B cell (primary cell): ENCODE measurements at regions not wholly inside any gene's neighbourhood (a gene's known extent, or its start where the extent isn't known, plus 50 kb on each side); places are given as distances from the start of the nearest gene placed in this dataset.

ENCODE experiments used
- ATAC-seq: fragments of 200-7000 bp; cut with Tn5 transposase; one replicate; pipeline ENCODE4 v1.10.0; 2021; ENCODE audit warnings: low read depth, mild to moderate bottlenecking, moderate number of reproducible peaks, moderate library complexity
- CTCF ChIA-PET: fragments of 350-600 bp; sonication (Branson Sonifier 250); formaldehyde crosslinking; loops from one replicate; lab custom pipeline; 2021; ENCODE audit warnings: antibody characterized with exemption, inconsistent platforms; lab: Charles Lee
- POLR2A ChIA-PET: fragments of 350-600 bp; sonication (Branson Sonifier 250); formaldehyde crosslinking; loops from one replicate; lab custom pipeline; 2021; ENCODE audit warnings: antibody characterized with exemption; lab: Charles Lee
- DNase-seq: peaks from one replicate; pipeline ENCODE4 v3.0.0; 2013
- H2AFZ ChIP-seq: 2 replicates; pipeline ENCODE4 v1.6.1; 2012; ENCODE audit warnings: mild to moderate bottlenecking, low read depth, low read length; ENCODE audit not compliant: insufficient read depth, poor library complexity, severe bottlenecking
- H3K27ac ChIP-seq, 2 donors: 1 replicate in 1 of 2; 2 replicates in 1 of 2; pipeline ENCODE4 v1.5.1; 2012 to 2013; ENCODE audit warnings: low read length in 2 of 2, mild to moderate bottlenecking in 2 of 2, moderate library complexity in 1 of 2
- H3K27me3 ChIP-seq, 4 experiments: fragments of 200-600 bp in 1 of 4; sonication (generic) in 1 of 4; replicated peaks in 1 of 4; 1 replicate in 2 of 4; 2 replicates in 2 of 4; pipeline versions ENCODE4 v1.6.1 to v1.7.0; 2013 to 2016; ENCODE audit warnings: low read length in 3 of 4, mild to moderate bottlenecking in 2 of 4, mixed read lengths in 1 of 4, moderate library complexity in 1 of 4; ENCODE audit not compliant: insufficient read depth in 4 of 4, control insufficient read depth in 3 of 4; ENCODE audit errors: control extremely low read depth in 1 of 4
- H3K36me3 ChIP-seq, 2 experiments: replicated peaks in 1 of 2; 1 replicate in 1 of 2; 2 replicates in 1 of 2; pipeline versions ENCODE4 v1.6.1 to v1.7.1; 2013; ENCODE audit warnings: low read length in 1 of 2; ENCODE audit not compliant: insufficient read depth in 2 of 2, control insufficient read depth in 1 of 2; ENCODE audit errors: control extremely low read depth in 1 of 2, extremely low read depth in 1 of 2
- H3K4me1 ChIP-seq, 2 donors: fragments of 200-600 bp in 1 of 2; sonication (generic) in 1 of 2; 1 replicate in 1 of 2; 2 replicates in 1 of 2; pipeline versions ENCODE4 v1.5.1 to v1.6.1; 2013 to 2017; ENCODE audit warnings: low read length in 2 of 2; ENCODE audit not compliant: control insufficient read depth in 2 of 2, insufficient read depth in 2 of 2
- H3K4me2 ChIP-seq: replicated peaks from 2 replicates; pipeline ENCODE3; 2012; ENCODE audit warnings: mild to moderate bottlenecking, low read depth, low read length; ENCODE audit not compliant: poor library complexity, severe bottlenecking
- H3K4me3 ChIP-seq, 5 experiments: fragments of 200-600 bp in 1 of 5; sonication (generic) in 1 of 5; 1 replicate in 3 of 5; 2 replicates in 2 of 5; pipeline versions ENCODE4 v1.5.1 to v1.7.0; 2011 to 2016; ENCODE audit warnings: low read length in 4 of 5, mild to moderate bottlenecking in 4 of 5, low read depth in 2 of 5, control low read depth in 1 of 5, moderate library complexity in 1 of 5; ENCODE audit not compliant: insufficient read depth in 1 of 5; ENCODE audit errors: control extremely low read depth in 1 of 5, extremely low read depth in 1 of 5
- H3K79me2 ChIP-seq: fragments of 200-600 bp; sonication (generic); one replicate; pipeline ENCODE4 v1.6.0; 2016; ENCODE audit warnings: low read length; ENCODE audit not compliant: control insufficient read depth, insufficient read depth
- H3K9ac ChIP-seq: fragments of 200-600 bp; sonication (generic); 2 replicates; pipeline ENCODE4 v1.6.1; 2017; ENCODE audit warnings: mild to moderate bottlenecking, low read length, moderate library complexity
- H3K9me3 ChIP-seq, 3 donors: one replicate each; pipeline versions ENCODE4 v1.6.1 to v1.7.1; 2013; ENCODE audit warnings: low read length in 2 of 3; ENCODE audit not compliant: control insufficient read depth in 2 of 3, insufficient read depth in 1 of 3; ENCODE audit errors: control extremely low read depth in 1 of 3
- H4K20me1 ChIP-seq: 2 replicates; pipeline ENCODE4 v1.6.0; 2012; ENCODE audit warnings: mild to moderate bottlenecking, low read length; ENCODE audit not compliant: insufficient read depth, control insufficient read depth, poor library complexity, severe bottlenecking
- H3K27ac Mint-ChIP-seq: one replicate; pipeline ENCODE4 v1.8.0; 2021; ENCODE audit warnings: mixed read lengths
- H3K27me3 Mint-ChIP-seq: one replicate; pipeline ENCODE4 v1.8.0; 2021; ENCODE audit warnings: mixed read lengths
- H3K4me1 Mint-ChIP-seq: one replicate; pipeline ENCODE4 v1.8.0; 2021; ENCODE audit warnings: mixed read lengths
- H3K4me3 Mint-ChIP-seq: one replicate; pipeline ENCODE4 v1.8.0; 2021; ENCODE audit warnings: mixed read lengths
- H3K9me3 Mint-ChIP-seq: one replicate; pipeline ENCODE4 v1.8.0; 2022; ENCODE audit warnings: mixed read lengths; ENCODE audit not compliant: insufficient read depth
- CTCF ChIP-seq: fragments of 200-600 bp; IDR thresholded peaks from one replicate; pipeline ENCODE4 v1.8.0; 2022; ENCODE audit warnings: antibody characterized with exemption, mild to moderate bottlenecking
- EZH2 ChIP-seq: IDR thresholded peaks from 2 replicates; pipeline ENCODE4 v1.6.1; 2012; ENCODE audit warnings: borderline replicate concordance, low read depth, mild to moderate bottlenecking, moderate library complexity, low read length; ENCODE audit not compliant: insufficient read depth, poor library complexity, severe bottlenecking
- WGBS: methylation state at CpG from one replicate; pipeline ENCODE4 v1.1.5; 2013; ENCODE audit warnings: missing lambda C conversion rate; ENCODE audit not compliant: insufficient coverage; 5-methylcytosine and 5-hydroxymethylcytosine counted together
- intact Hi-C: fragments of 100-400 bp; cut with micrococcal nuclease; formaldehyde crosslinking; loops from one replicate; pipeline ENCODE4 v1.10.0; 2022

GRCh38 chrX:79568309-79568708 is 201.2 kb upstream of the ITM2A start:
- Histone ChIP-seq H3K4me2 (no peak overlapping the region), H3K9me3 (peaks cover 0 to 9% (median 0%) of the 10 kb centered on the region in 3 donors), H3K27me3 (no peaks in the 10 kb centered on the region), H3K36me3 (no peaks in the 10 kb centered on the region), H3K9ac (no peak overlapping the region), H3K4me1 (no peaks in the 10 kb centered on the region), H3K4me3 (no peak overlapping the region), H3K79me2 (no peaks in the 10 kb centered on the region), H4K20me1 (no peaks in the 10 kb centered on the region), H2AFZ (no peak overlapping the region), H3K27ac (no peak overlapping the region)
- no peak for ATAC-seq
- TF ChIP-seq CTCF (no peak), EZH2 (no peak)
- H3K27ac Mint-ChIP-seq = no peak overlapping the region
- DNase-seq = no peak
- H3K9me3 Mint-ChIP-seq = peaks cover 6% of the 10 kb centered on the region
- intact Hi-C loops = no loop called here
- H3K27me3 Mint-ChIP-seq = no peaks in the 10 kb centered on the region
- POLR2A ChIA-PET = no interaction called here
- no peak overlapping the region for H3K4me3 Mint-ChIP-seq
- CTCF ChIA-PET = no interaction called here
- no peaks in the 10 kb centered on the region for H3K4me1 Mint-ChIP-seq

- no peak overlapping the region for H3K9ac ChIP-seq
- H3K4me2 ChIP-seq = no peak overlapping the region
- Mint-ChIP-seq H3K4me3 (no peak overlapping the region), H3K27ac (no peak overlapping the region), H3K4me1 (no peaks in the 10 kb centered on the region), H3K27me3 (no peaks in the 10 kb centered on the region), H3K9me3 (peaks cover 6% of the 10 kb centered on the region)
- no peak overlapping the region for H3K27ac ChIP-seq
- H3K36me3 ChIP-seq = no peaks in the 10 kb centered on the region
- ATAC-seq (no peak), DNase-seq (no peak)
- POLR2A ChIA-PET = no interaction called here
- no peak for TF ChIP-seq EZH2
- no peak for TF ChIP-seq CTCF
- H2AFZ ChIP-seq = no peak overlapping the region
- intact Hi-C loops = no loop called here
- H3K4me3 ChIP-seq = no peak overlapping the region
- H4K20me1 ChIP-seq = no peaks in the 10 kb centered on the region
- no peaks in the 10 kb centered on the region for H3K79me2 ChIP-seq
- H3K27me3 ChIP-seq = no peaks in the 10 kb centered on the region
- no CpG with 5 or more reads among the region's 2 CpGs for WGBS
- CTCF ChIA-PET = no interaction called here
- H3K4me1 ChIP-seq = no peaks in the 10 kb centered on the region
- no peaks in the 10 kb centered on the region for H3K9me3 ChIP-seq
Measured at GRCh38 chrX:79564362-79564761, 197.2 kb upstream of the ITM2A start.
